UCSD-AML1 (cell line): ENCODE measurements at regions not wholly inside any gene's neighbourhood (a gene's known extent, or its start where the extent isn't known, plus 50 kb on each side); places are given as distances from the start of the nearest gene placed in this dataset.
"Not testable (repeated sequence)": the region's sequence is repeated elsewhere in the genome, so short reads cannot be mapped to it uniquely, and the experiment has no call there.

ENCODE experiments used
- DNase-seq: peaks from one replicate; lab custom pipeline; 2025; ENCODE audit not compliant: unreplicated experiment; lab: John Stamatoyannopoulos, UW

GRCh38 chr12:24379433-24379832 is 430.0 kb upstream of the SOX5 start:
- no peak for DNase-seq

GRCh38 chr12:24378548-24379407 is 429.3 kb upstream of the SOX5 start:
- DNase-seq, result no peak

GRCh38 chr12:24374452-24374851 is 425.0 kb upstream of the SOX5 start:
- DNase-seq, result no peak

- DNase-seq, result no peak
These were observed 423.5 kb upstream of the SOX5 start for GRCh38 chr12:24373004-24373403.

- no peak for DNase-seq
These were observed 417.0 kb upstream of the SOX5 start for GRCh38 chr12:24366514-24366913.

- no peak for DNase-seq
These were observed 415.5 kb upstream of the SOX5 start for GRCh38 chr12:24364921-24365320.

- no peak for DNase-seq
These were observed 413.8 kb upstream of the SOX5 start for GRCh38 chr12:24363177-24363754.

GRCh38 chr12:24361877-24362580 is 412.6 kb upstream of the SOX5 start:
- no peak for DNase-seq

GRCh38 chr12:24360907-24361306 is 411.4 kb upstream of the SOX5 start:
- DNase-seq, result no peak

GRCh38 chr12:24360461-24360860 is 411.0 kb upstream of the SOX5 start:
- DNase-seq, result no peak

- no peak for DNase-seq
These were observed 410.6 kb upstream of the SOX5 start for GRCh38 chr12:24360057-24360456.

GRCh38 chr12:24359418-24359817 is 409.9 kb upstream of the SOX5 start:
- no peak for DNase-seq

- no peak for DNase-seq
These were observed 406.9 kb upstream of the SOX5 start for GRCh38 chr12:24356240-24356804.

GRCh38 chr12:24352363-24352762 is 402.9 kb upstream of the SOX5 start:
- DNase-seq, result no peak

GRCh38 chr12:24349051-24349799 is 399.8 kb upstream of the SOX5 start:
- DNase-seq, result no peak

- not testable (repeated sequence) for DNase-seq
These were observed 398.7 kb upstream of the SOX5 start for GRCh38 chr12:24348180-24348579.

GRCh38 chr12:24328261-24328660 is 378.8 kb upstream of the SOX5 start:
- no peak for DNase-seq

- DNase-seq, result no peak
These were observed 375.9 kb upstream of the SOX5 start for GRCh38 chr12:24325331-24325730.

- no peak for DNase-seq
These were observed 358.4 kb upstream of the SOX5 start for GRCh38 chr12:24307716-24308335.

- no peak for DNase-seq
These were observed 357.7 kb upstream of the SOX5 start for GRCh38 chr12:24307153-24307552.

GRCh38 chr12:24306001-24306400 is 356.5 kb upstream of the SOX5 start:
- DNase-seq, result no peak
